ENCODE measurements at regions not wholly inside any gene's neighbourhood (a gene's known extent, or its start where the extent isn't known, plus 50 kb on each side); places are given as distances from the start of the nearest gene placed in this dataset.
A peak's percentile ranks its signal among the peaks of the same experiment; 100 is the strongest.

GRCh38 chr17:83144421-83145357 is 65.3 kb downstream of the METRNL start:
- DNase-seq (ENCODE audit: low read depth) = no peak

GRCh38 chr17:83145358-83145738 is 65.9 kb downstream of the METRNL start:
- no peak for DNase-seq (ENCODE audit: low read depth)

GRCh38 chr17:83145831-83146230 is 66.4 kb downstream of the METRNL start:
- DNase-seq (ENCODE audit: low read depth) = no peak

GRCh38 chr17:83146347-83146746 is 66.9 kb downstream of the METRNL start:
- DNase-seq (ENCODE audit: low read depth) = no peak

GRCh38 chr17:83147280-83147679 is 67.9 kb downstream of the METRNL start:
- no peak for DNase-seq (ENCODE audit: low read depth)

GRCh38 chr17:83148317-83149028 is 69.1 kb downstream of the METRNL start:
- no peak for DNase-seq (ENCODE audit: low read depth)

GRCh38 chr17:83149029-83149725 is 69.8 kb downstream of the METRNL start:
- no peak for DNase-seq (ENCODE audit: low read depth)

- DNase-seq (ENCODE audit: low read depth) = no peak
These were observed 70.4 kb downstream of the METRNL start for GRCh38 chr17:83149761-83150251.

GRCh38 chr17:83150369-83151055 is 71.1 kb downstream of the METRNL start:
- no peak for DNase-seq (ENCODE audit: low read depth)

- DNase-seq (ENCODE audit: low read depth) = no peak
These were observed 71.6 kb downstream of the METRNL start for GRCh38 chr17:83151056-83151441.

GRCh38 chr17:83151442-83152226 is 72.2 kb downstream of the METRNL start:
- DNase-seq (ENCODE audit: low read depth) = peak; percentile 26

- no peak for DNase-seq (ENCODE audit: low read depth)
These were observed 72.9 kb downstream of the METRNL start for GRCh38 chr17:83152227-83152744.

GRCh38 chr17:83152745-83153611 is 73.6 kb downstream of the METRNL start:
- DNase-seq (ENCODE audit: low read depth) = no peak

- no peak for DNase-seq (ENCODE audit: low read depth)
These were observed 74.4 kb downstream of the METRNL start for GRCh38 chr17:83153681-83154310.

- no peak for DNase-seq (ENCODE audit: low read depth)
These were observed 75.1 kb downstream of the METRNL start for GRCh38 chr17:83154311-83155127.

- DNase-seq (ENCODE audit: low read depth) = no peak
These were observed 76.0 kb downstream of the METRNL start for GRCh38 chr17:83155128-83156121.

- no peak for DNase-seq (ENCODE audit: low read depth)
These were observed 77.0 kb downstream of the METRNL start for GRCh38 chr17:83156408-83156807.

Measured in renal cortical epithelial cell (primary cell).